B cell (primary cell): ENCODE measurements at regions not wholly inside any gene's neighbourhood (a gene's known extent, or its start where the extent isn't known, plus 50 kb on each side); places are given as distances from the start of the nearest gene placed in this dataset.

Source experiments
- ATAC-seq: fragments of 200-7000 bp; cut with Tn5 transposase; one replicate; pipeline ENCODE4 v1.10.0; 2021; ENCODE audit warnings: low read depth, mild to moderate bottlenecking, moderate number of reproducible peaks, moderate library complexity
- CTCF ChIA-PET: fragments of 350-600 bp; sonication (Branson Sonifier 250); formaldehyde crosslinking; loops from one replicate; lab custom pipeline; 2021; ENCODE audit warnings: antibody characterized with exemption, inconsistent platforms; lab: Charles Lee
- POLR2A ChIA-PET: fragments of 350-600 bp; sonication (Branson Sonifier 250); formaldehyde crosslinking; loops from one replicate; lab custom pipeline; 2021; ENCODE audit warnings: antibody characterized with exemption; lab: Charles Lee
- DNase-seq: peaks from one replicate; pipeline ENCODE4 v3.0.0; 2013
- H2AFZ ChIP-seq: 2 replicates; pipeline ENCODE4 v1.6.1; 2012; ENCODE audit warnings: mild to moderate bottlenecking, low read depth, low read length; ENCODE audit not compliant: insufficient read depth, poor library complexity, severe bottlenecking
- H3K27ac ChIP-seq, 2 donors: 1 replicate in 1 of 2; 2 replicates in 1 of 2; pipeline ENCODE4 v1.5.1; 2012 to 2013; ENCODE audit warnings: low read length in 2 of 2, mild to moderate bottlenecking in 2 of 2, moderate library complexity in 1 of 2
- H3K27me3 ChIP-seq, 4 experiments: fragments of 200-600 bp in 1 of 4; sonication (generic) in 1 of 4; replicated peaks in 1 of 4; 1 replicate in 2 of 4; 2 replicates in 2 of 4; pipeline versions ENCODE4 v1.6.1 to v1.7.0; 2013 to 2016; ENCODE audit warnings: low read length in 3 of 4, mild to moderate bottlenecking in 2 of 4, mixed read lengths in 1 of 4, moderate library complexity in 1 of 4; ENCODE audit not compliant: insufficient read depth in 4 of 4, control insufficient read depth in 3 of 4; ENCODE audit errors: control extremely low read depth in 1 of 4
- H3K36me3 ChIP-seq, 2 experiments: replicated peaks in 1 of 2; 1 replicate in 1 of 2; 2 replicates in 1 of 2; pipeline versions ENCODE4 v1.6.1 to v1.7.1; 2013; ENCODE audit warnings: low read length in 1 of 2; ENCODE audit not compliant: insufficient read depth in 2 of 2, control insufficient read depth in 1 of 2; ENCODE audit errors: control extremely low read depth in 1 of 2, extremely low read depth in 1 of 2
- H3K4me1 ChIP-seq, 2 donors: fragments of 200-600 bp in 1 of 2; sonication (generic) in 1 of 2; 1 replicate in 1 of 2; 2 replicates in 1 of 2; pipeline versions ENCODE4 v1.5.1 to v1.6.1; 2013 to 2017; ENCODE audit warnings: low read length in 2 of 2; ENCODE audit not compliant: control insufficient read depth in 2 of 2, insufficient read depth in 2 of 2
- H3K4me2 ChIP-seq: replicated peaks from 2 replicates; pipeline ENCODE3; 2012; ENCODE audit warnings: mild to moderate bottlenecking, low read depth, low read length; ENCODE audit not compliant: poor library complexity, severe bottlenecking
- H3K4me3 ChIP-seq, 5 experiments: fragments of 200-600 bp in 1 of 5; sonication (generic) in 1 of 5; 1 replicate in 3 of 5; 2 replicates in 2 of 5; pipeline versions ENCODE4 v1.5.1 to v1.7.0; 2011 to 2016; ENCODE audit warnings: low read length in 4 of 5, mild to moderate bottlenecking in 4 of 5, low read depth in 2 of 5, control low read depth in 1 of 5, moderate library complexity in 1 of 5; ENCODE audit not compliant: insufficient read depth in 1 of 5; ENCODE audit errors: control extremely low read depth in 1 of 5, extremely low read depth in 1 of 5
- H3K79me2 ChIP-seq: fragments of 200-600 bp; sonication (generic); one replicate; pipeline ENCODE4 v1.6.0; 2016; ENCODE audit warnings: low read length; ENCODE audit not compliant: control insufficient read depth, insufficient read depth
- H3K9ac ChIP-seq: fragments of 200-600 bp; sonication (generic); 2 replicates; pipeline ENCODE4 v1.6.1; 2017; ENCODE audit warnings: mild to moderate bottlenecking, low read length, moderate library complexity
- H3K9me3 ChIP-seq, 3 donors: one replicate each; pipeline versions ENCODE4 v1.6.1 to v1.7.1; 2013; ENCODE audit warnings: low read length in 2 of 3; ENCODE audit not compliant: control insufficient read depth in 2 of 3, insufficient read depth in 1 of 3; ENCODE audit errors: control extremely low read depth in 1 of 3
- H4K20me1 ChIP-seq: 2 replicates; pipeline ENCODE4 v1.6.0; 2012; ENCODE audit warnings: mild to moderate bottlenecking, low read length; ENCODE audit not compliant: insufficient read depth, control insufficient read depth, poor library complexity, severe bottlenecking
- H3K27ac Mint-ChIP-seq: one replicate; pipeline ENCODE4 v1.8.0; 2021; ENCODE audit warnings: mixed read lengths
- H3K27me3 Mint-ChIP-seq: one replicate; pipeline ENCODE4 v1.8.0; 2021; ENCODE audit warnings: mixed read lengths
- H3K4me1 Mint-ChIP-seq: one replicate; pipeline ENCODE4 v1.8.0; 2021; ENCODE audit warnings: mixed read lengths
- H3K4me3 Mint-ChIP-seq: one replicate; pipeline ENCODE4 v1.8.0; 2021; ENCODE audit warnings: mixed read lengths
- H3K9me3 Mint-ChIP-seq: one replicate; pipeline ENCODE4 v1.8.0; 2022; ENCODE audit warnings: mixed read lengths; ENCODE audit not compliant: insufficient read depth
- CTCF ChIP-seq: fragments of 200-600 bp; IDR thresholded peaks from one replicate; pipeline ENCODE4 v1.8.0; 2022; ENCODE audit warnings: antibody characterized with exemption, mild to moderate bottlenecking
- EZH2 ChIP-seq: IDR thresholded peaks from 2 replicates; pipeline ENCODE4 v1.6.1; 2012; ENCODE audit warnings: borderline replicate concordance, low read depth, mild to moderate bottlenecking, moderate library complexity, low read length; ENCODE audit not compliant: insufficient read depth, poor library complexity, severe bottlenecking
- WGBS: methylation state at CpG from one replicate; pipeline ENCODE4 v1.1.5; 2013; ENCODE audit warnings: missing lambda C conversion rate; ENCODE audit not compliant: insufficient coverage; 5-methylcytosine and 5-hydroxymethylcytosine counted together
- intact Hi-C: fragments of 100-400 bp; cut with micrococcal nuclease; formaldehyde crosslinking; loops from one replicate; pipeline ENCODE4 v1.10.0; 2022

- no peaks in the 10 kb centered on the region for H3K79me2 ChIP-seq
- no peak overlapping the region for H3K4me2 ChIP-seq
- H3K4me1 ChIP-seq, result no peaks in the 10 kb centered on the region
- CTCF ChIA-PET, result no interaction called here
- no peaks in the 10 kb centered on the region for H3K9me3 Mint-ChIP-seq
- H3K27ac ChIP-seq, result no peak overlapping the region
- H3K4me3 ChIP-seq, result no peak overlapping the region
- no peaks in the 10 kb centered on the region for H3K27me3 ChIP-seq
- no peaks in the 10 kb centered on the region for H3K36me3 ChIP-seq
- H3K4me1 Mint-ChIP-seq, result no peaks in the 10 kb centered on the region
- TF ChIP-seq EZH2 (no peak), CTCF (no peak)
- intact Hi-C loops, result no loop called here
- WGBS, result 40% methylated on average over 1 of the region's 1 CpG
- H3K9ac ChIP-seq, result no peak overlapping the region
- H3K27ac Mint-ChIP-seq, result no peak overlapping the region
- no peak overlapping the region for H2AFZ ChIP-seq
- H3K4me3 Mint-ChIP-seq, result no peak overlapping the region
- no peak for ATAC-seq
- H3K9me3 ChIP-seq, result no peaks in the 10 kb centered on the region
- H3K27me3 Mint-ChIP-seq, result peaks cover 7% of the 10 kb centered on the region
- DNase-seq, result no peak
- H4K20me1 ChIP-seq, result no peaks in the 10 kb centered on the region
- POLR2A ChIA-PET, result no interaction called here
Measured at GRCh38 chr4:174135530-174135929, 147.9 kb downstream of the FBXO8 start.

GRCh38 chr4:174134361-174134760 is 149.1 kb downstream of the FBXO8 start:
- no peak for ATAC-seq
- H2AFZ ChIP-seq, result no peak overlapping the region
- no peaks in the 10 kb centered on the region for H3K9me3 Mint-ChIP-seq

More at GRCh38 chr4:174134361-174134760, 149.1 kb downstream of the FBXO8 start:
- Histone ChIP-seq H3K4me2 (no peak overlapping the region), H3K9me3 (no peaks in the 10 kb centered on the region), H4K20me1 (no peaks in the 10 kb centered on the region), H3K9ac (no peak overlapping the region), H3K4me3 (no peak overlapping the region), H3K36me3 (no peaks in the 10 kb centered on the region), H3K79me2 (no peaks in the 10 kb centered on the region), H3K4me1 (no peaks in the 10 kb centered on the region), H3K27me3 (no peaks in the 10 kb centered on the region), H3K27ac (no peak overlapping the region)
- Mint-ChIP-seq H3K27ac (no peak overlapping the region), H3K4me3 (no peak overlapping the region), H3K27me3 (peaks cover 13% of the 10 kb centered on the region), H3K4me1 (no peaks in the 10 kb centered on the region)
- WGBS, result no CpG with 5 or more reads among the region's 2 CpGs
- no peak for DNase-seq
- intact Hi-C loops, result no loop called here
- ChIA-PET POLR2A (no interaction called here), CTCF (no interaction called here)
- TF ChIP-seq EZH2, result no peak
- no peak for TF ChIP-seq CTCF
